ENCODE measurements at regions not wholly inside any gene's neighbourhood (a gene's known extent, or its start where the extent isn't known, plus 50 kb on each side); places are given as distances from the start of the nearest gene placed in this dataset.

DNA sequence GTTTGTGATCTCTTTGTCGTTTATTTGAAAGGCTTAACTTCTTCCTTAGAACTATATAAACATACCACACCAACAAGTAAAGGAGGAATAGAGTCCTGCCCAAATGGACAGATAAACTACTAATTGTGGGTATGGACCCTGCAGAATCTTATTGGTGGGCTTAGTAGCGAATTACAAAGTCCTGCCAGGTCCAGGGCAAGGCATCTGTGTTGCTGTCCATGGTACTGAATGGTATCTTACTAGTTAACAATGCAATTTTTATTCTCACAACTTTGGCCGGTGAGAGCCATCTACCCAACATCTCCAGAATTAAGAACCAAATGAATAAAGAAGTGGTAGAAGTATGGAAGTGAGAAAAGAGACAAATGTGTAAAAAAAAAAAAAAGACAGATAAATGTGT, 1782.4 kb upstream of the WWC1 start:
- WGBS (ENCODE audit: insufficient coverage) = 100% methylated on average over 1 of the region's 3 CpGs

DNA sequence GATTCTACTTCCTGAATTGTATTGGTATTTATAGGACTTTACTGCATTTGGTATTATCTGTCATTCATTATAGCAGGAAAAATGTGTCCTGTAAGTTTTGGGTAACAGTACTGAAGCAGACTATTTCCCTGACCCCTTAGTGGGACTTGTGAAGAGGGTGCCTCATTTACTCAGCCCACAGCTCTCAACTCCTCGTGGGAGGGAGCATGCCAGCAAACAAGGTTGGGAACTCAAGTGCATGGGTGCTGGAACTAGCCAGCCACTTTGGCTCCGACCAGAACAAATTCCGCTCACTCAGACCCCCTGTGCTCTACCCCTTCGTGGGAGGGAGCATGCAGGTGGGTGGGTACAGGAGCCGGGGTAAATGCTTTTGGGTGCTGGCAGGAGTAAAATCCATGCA, 1773.5 kb upstream of the WWC1 start:
- Histone ChIP-seq H3K4me3 (ENCODE audit: control extremely low read depth in 1 of 5, extremely low read depth in 1 of 5, insufficient read depth in 1 of 5, low read depth in 2 of 5, low read length in 4 of 5) (no peak overlapping the region), H4K20me1 (ENCODE audit: control insufficient read depth, insufficient read depth, low read length, poor library complexity, severe bottlenecking) (no peaks in the 10 kb centered on the region), H3K36me3 (replicated peaks in 1 of 2; ENCODE audit: control extremely low read depth in 1 of 2, control insufficient read depth in 1 of 2, extremely low read depth in 1 of 2, insufficient read depth in 2 of 2, low read length in 1 of 2) (no peaks in the 10 kb centered on the region), H2AFZ (ENCODE audit: insufficient read depth, low read depth, low read length, poor library complexity, severe bottlenecking) (no peak overlapping the region), H3K9me3 (ENCODE audit: control extremely low read depth in 1 of 3, control insufficient read depth in 2 of 3, insufficient read depth in 1 of 3, low read length in 2 of 3) (peaks cover 0 to 8% (median 0%) of the 10 kb centered on the region in 3 donors), H3K4me1 (ENCODE audit: control insufficient read depth in 2 of 2, insufficient read depth in 2 of 2, low read length in 2 of 2) (no peaks in the 10 kb centered on the region), H3K27me3 (replicated peaks in 1 of 4; ENCODE audit: control extremely low read depth in 1 of 4, control insufficient read depth in 3 of 4, insufficient read depth in 4 of 4, low read length in 3 of 4) (no peaks in the 10 kb centered on the region), H3K4me2 (replicated peaks; ENCODE audit: low read depth, low read length, poor library complexity, severe bottlenecking) (no peak overlapping the region), H3K9ac (ENCODE audit: low read length) (no peak overlapping the region), H3K79me2 (ENCODE audit: control insufficient read depth, insufficient read depth, low read length) (no peaks in the 10 kb centered on the region), H3K27ac (ENCODE audit: low read length in 2 of 2) (no peak overlapping the region)
- no peak for ATAC-seq (ENCODE audit: low read depth)
- Mint-ChIP-seq H3K27me3 (no peaks in the 10 kb centered on the region), H3K9me3 (ENCODE audit: insufficient read depth) (no peaks in the 10 kb centered on the region), H3K27ac (no peak overlapping the region), H3K4me3 (no peak overlapping the region), H3K4me1 (no peaks in the 10 kb centered on the region)
- POLR2A ChIA-PET = no interaction called here
- DNase-seq = no peak
- intact Hi-C loops (cut with micrococcal nuclease) = no loop called here
- WGBS (ENCODE audit: insufficient coverage) = 86% methylated on average over 5 of the region's 5 CpGs
- TF ChIP-seq, protein P1, sequence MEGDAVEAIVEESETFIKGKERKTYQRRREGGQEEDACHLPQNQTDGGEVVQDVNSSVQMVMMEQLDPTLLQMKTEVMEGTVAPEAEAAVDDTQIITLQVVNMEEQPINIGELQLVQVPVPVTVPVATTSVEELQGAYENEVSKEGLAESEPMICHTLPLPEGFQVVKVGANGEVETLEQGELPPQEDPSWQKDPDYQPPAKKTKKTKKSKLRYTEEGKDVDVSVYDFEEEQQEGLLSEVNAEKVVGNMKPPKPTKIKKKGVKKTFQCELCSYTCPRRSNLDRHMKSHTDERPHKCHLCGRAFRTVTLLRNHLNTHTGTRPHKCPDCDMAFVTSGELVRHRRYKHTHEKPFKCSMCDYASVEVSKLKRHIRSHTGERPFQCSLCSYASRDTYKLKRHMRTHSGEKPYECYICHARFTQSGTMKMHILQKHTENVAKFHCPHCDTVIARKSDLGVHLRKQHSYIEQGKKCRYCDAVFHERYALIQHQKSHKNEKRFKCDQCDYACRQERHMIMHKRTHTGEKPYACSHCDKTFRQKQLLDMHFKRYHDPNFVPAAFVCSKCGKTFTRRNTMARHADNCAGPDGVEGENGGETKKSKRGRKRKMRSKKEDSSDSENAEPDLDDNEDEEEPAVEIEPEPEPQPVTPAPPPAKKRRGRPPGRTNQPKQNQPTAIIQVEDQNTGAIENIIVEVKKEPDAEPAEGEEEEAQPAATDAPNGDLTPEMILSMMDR (IDR thresholded peaks at IDR 0.05) = no peak
- TF ChIP-seq EZH2 (IDR thresholded peaks at IDR 0.05; ENCODE audit: borderline replicate concordance, insufficient read depth, low read depth, low read length, poor library complexity, severe bottlenecking) = no peak
- CTCF ChIA-PET = no interaction called here

More for the DNA sequence above, 1782.4 kb upstream of the WWC1 start:
- Histone ChIP-seq H3K27me3 (replicated peaks in 1 of 4; ENCODE audit: control extremely low read depth in 1 of 4, control insufficient read depth in 3 of 4, insufficient read depth in 4 of 4, low read length in 3 of 4) (no peaks in the 10 kb centered on the region), H3K9ac (ENCODE audit: low read length) (no peak overlapping the region), H3K4me2 (replicated peaks; ENCODE audit: low read depth, low read length, poor library complexity, severe bottlenecking) (no peak overlapping the region), H4K20me1 (ENCODE audit: control insufficient read depth, insufficient read depth, low read length, poor library complexity, severe bottlenecking) (no peaks in the 10 kb centered on the region), H3K79me2 (ENCODE audit: control insufficient read depth, insufficient read depth, low read length) (no peaks in the 10 kb centered on the region), H3K4me3 (ENCODE audit: control extremely low read depth in 1 of 5, extremely low read depth in 1 of 5, insufficient read depth in 1 of 5, low read depth in 2 of 5, low read length in 4 of 5) (no peak overlapping the region), H3K9me3 (ENCODE audit: control extremely low read depth in 1 of 3, control insufficient read depth in 2 of 3, insufficient read depth in 1 of 3, low read length in 2 of 3) (no peaks in the 10 kb centered on the region), H3K27ac (ENCODE audit: low read length in 2 of 2) (no peak overlapping the region), H3K4me1 (ENCODE audit: control insufficient read depth in 2 of 2, insufficient read depth in 2 of 2, low read length in 2 of 2) (no peaks in the 10 kb centered on the region), H3K36me3 (replicated peaks in 1 of 2; ENCODE audit: control extremely low read depth in 1 of 2, control insufficient read depth in 1 of 2, extremely low read depth in 1 of 2, insufficient read depth in 2 of 2, low read length in 1 of 2) (no peaks in the 10 kb centered on the region), H2AFZ (ENCODE audit: insufficient read depth, low read depth, low read length, poor library complexity, severe bottlenecking) (no peak overlapping the region)
- no peaks in the 10 kb centered on the region for H3K4me1 Mint-ChIP-seq
- ChIA-PET POLR2A (no interaction called here), CTCF (no interaction called here)
- no peak overlapping the region for H3K27ac Mint-ChIP-seq
- H3K4me3 Mint-ChIP-seq = no peak overlapping the region
- no peak for ATAC-seq (ENCODE audit: low read depth)
- no peaks in the 10 kb centered on the region for H3K27me3 Mint-ChIP-seq
- TF ChIP-seq, protein P1 (IDR thresholded peaks at IDR 0.05) = no peak
- no peak for TF ChIP-seq EZH2 (IDR thresholded peaks at IDR 0.05; ENCODE audit: borderline replicate concordance, insufficient read depth, low read depth, low read length, poor library complexity, severe bottlenecking)
- intact Hi-C loops (cut with micrococcal nuclease) = no loop called here
- H3K9me3 Mint-ChIP-seq (ENCODE audit: insufficient read depth) = no peaks in the 10 kb centered on the region
- DNase-seq = no peak
